Sigmoid colon (tissue), 6 donors: ENCODE measurements at regions not wholly inside any gene's neighbourhood (a gene's known extent, or its start where the extent isn't known, plus 50 kb on each side); places are given as distances from the start of the nearest gene placed in this dataset.
"Not testable (repeated sequence)": the region's sequence is repeated elsewhere in the genome, so short reads cannot be mapped to it uniquely, and the experiment has no call there.

ENCODE experiments used
- DNase-seq: peaks from one replicate; pipeline ENCODE4 v3.0.0-alpha.2; 2019
- H3K27ac ChIP-seq, 4 donors: fragments of 200-600 bp; sonication (generic); one replicate each; pipeline ENCODE4 v1.5.1; 2016 to 2019; ENCODE audit warnings: mild to moderate bottlenecking in 1 of 4
- H3K27me3 ChIP-seq, 3 donors: fragments of 200-600 bp; sonication (generic); one replicate each; pipeline ENCODE4 v1.5.1; 2019; ENCODE audit warnings: mild to moderate bottlenecking in 1 of 3
- H3K36me3 ChIP-seq, 4 donors: fragments of 200-600 bp; sonication (generic); one replicate each; pipeline ENCODE4 v1.5.1; 2016 to 2019
- H3K4me1 ChIP-seq, 4 donors: fragments of 200-600 bp; sonication (generic); one replicate each; pipeline ENCODE4 v1.5.1; 2017 to 2019
- H3K4me3 ChIP-seq, 4 donors: fragments of 200-600 bp; sonication (generic); one replicate each; pipeline ENCODE4 v1.5.1; 2017 to 2019; ENCODE audit warnings: mild to moderate bottlenecking in 2 of 4, moderate library complexity in 1 of 4
- H3K9me3 ChIP-seq, 4 donors: fragments of 200-600 bp in 3 of 4; sonication (generic) in 3 of 4; one replicate each; pipeline versions ENCODE4 v1.5.1 to v1.6.1; 2013 to 2019
- EP300 ChIP-seq, 4 donors: sonication (generic); formaldehyde crosslinking; IDR thresholded peaks; one replicate each; pipeline ENCODE4 v1.6.1; 2017; ENCODE audit warnings: antibody characterized with exemption in 4 of 4
- POLR2A ChIP-seq, 2 donors: fragments of 450-650 bp; IDR thresholded peaks; one replicate each; pipeline ENCODE4 v1.6.1; 2016; ENCODE audit warnings: antibody characterized with exemption in 2 of 2, mild to moderate bottlenecking in 2 of 2, moderate library complexity in 2 of 2
- POLR2AphosphoS5 ChIP-seq, 4 donors: sonication (generic); formaldehyde crosslinking; IDR thresholded peaks; one replicate each; pipeline ENCODE4 v1.6.1; 2017; ENCODE audit warnings: antibody characterized with exemption in 4 of 4
- WGBS, 2 donors: extraction: QIAGEN DNeasy Blood & Tissue Kit; methylation state at CpG; one replicate each; pipeline ENCODE4 v1.1.7; 2013; 5-methylcytosine and 5-hydroxymethylcytosine counted together
- intact Hi-C: fragments of 100-400 bp; cut with DNase I; formaldehyde crosslinking; loops from one replicate; pipeline ENCODE4 v1.15.1; 2023
- TF ChIP-seq, protein P1 (sequence below), 4 experiments: fragments of 450-650 bp in 3 of 4; fragments of 200-600 bp in 1 of 4; IDR thresholded peaks; one replicate each; pipeline ENCODE4 v1.5.1; 2016 to 2019; ENCODE audit warnings: antibody characterized with exemption in 4 of 4, mild to moderate bottlenecking in 3 of 4, moderate library complexity in 2 of 4
- donor health status: healthy with polysubstance abuse.
- donor health status: healthy.

DNA sequence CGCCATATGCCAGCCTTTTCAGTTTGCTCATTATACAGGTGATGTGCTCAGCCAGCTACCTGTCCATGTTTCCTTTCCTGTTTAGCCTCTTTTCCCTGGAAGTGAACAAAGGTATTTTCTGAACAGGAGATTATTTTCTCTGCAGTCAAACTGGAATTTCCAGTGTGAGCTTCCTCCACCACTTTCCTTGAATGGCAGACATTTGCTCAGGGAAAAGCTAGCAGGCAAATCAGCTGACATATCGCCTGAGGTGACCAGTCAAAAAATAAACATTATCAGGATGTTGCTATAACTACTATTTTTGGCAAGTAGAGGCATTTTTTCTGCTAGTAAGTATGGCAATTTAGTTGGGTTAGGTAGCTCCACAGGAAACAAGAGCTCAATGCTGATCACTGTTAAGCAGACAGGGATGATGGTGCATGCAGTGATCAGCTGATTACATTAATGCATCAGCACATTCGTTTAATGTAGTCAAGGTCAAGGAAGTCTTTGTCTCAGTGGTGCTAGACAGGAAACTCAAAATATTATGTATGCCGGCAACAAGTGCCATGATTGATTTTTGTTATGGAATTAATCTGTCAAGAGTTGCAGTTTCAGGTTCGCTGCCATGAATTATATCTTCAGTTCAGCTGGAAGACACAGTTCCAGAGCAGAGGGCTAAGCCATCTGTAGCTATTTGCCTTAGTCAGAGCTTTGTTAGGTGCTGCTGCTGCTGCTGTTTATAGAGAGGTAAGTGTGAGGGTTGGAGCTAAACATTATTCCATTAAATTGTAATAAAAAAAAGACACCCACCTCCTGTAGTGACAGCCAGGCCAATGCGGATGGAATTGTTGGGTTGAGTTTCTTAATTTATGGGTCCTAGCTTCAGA is 179.7 kb upstream of the ST6GALNAC5 start:
- WGBS, 2 donors, result 47 to 52% methylated on average over 6 of the region's 6 CpGs
- DNase-seq, result no peak
- intact Hi-C loops, result no loop called here
- TF ChIP-seq, protein P1, sequence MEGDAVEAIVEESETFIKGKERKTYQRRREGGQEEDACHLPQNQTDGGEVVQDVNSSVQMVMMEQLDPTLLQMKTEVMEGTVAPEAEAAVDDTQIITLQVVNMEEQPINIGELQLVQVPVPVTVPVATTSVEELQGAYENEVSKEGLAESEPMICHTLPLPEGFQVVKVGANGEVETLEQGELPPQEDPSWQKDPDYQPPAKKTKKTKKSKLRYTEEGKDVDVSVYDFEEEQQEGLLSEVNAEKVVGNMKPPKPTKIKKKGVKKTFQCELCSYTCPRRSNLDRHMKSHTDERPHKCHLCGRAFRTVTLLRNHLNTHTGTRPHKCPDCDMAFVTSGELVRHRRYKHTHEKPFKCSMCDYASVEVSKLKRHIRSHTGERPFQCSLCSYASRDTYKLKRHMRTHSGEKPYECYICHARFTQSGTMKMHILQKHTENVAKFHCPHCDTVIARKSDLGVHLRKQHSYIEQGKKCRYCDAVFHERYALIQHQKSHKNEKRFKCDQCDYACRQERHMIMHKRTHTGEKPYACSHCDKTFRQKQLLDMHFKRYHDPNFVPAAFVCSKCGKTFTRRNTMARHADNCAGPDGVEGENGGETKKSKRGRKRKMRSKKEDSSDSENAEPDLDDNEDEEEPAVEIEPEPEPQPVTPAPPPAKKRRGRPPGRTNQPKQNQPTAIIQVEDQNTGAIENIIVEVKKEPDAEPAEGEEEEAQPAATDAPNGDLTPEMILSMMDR (IDR thresholded peaks at IDR 0.05), result no peak
- no peak for TF ChIP-seq POLR2A (IDR thresholded peaks at IDR 0.05)
- H3K36me3 ChIP-seq, result no peaks in the 10 kb centered on the region
- no peaks in the 10 kb centered on the region for H3K27me3 ChIP-seq
- peaks cover 0 to under 1% (median 0%) of the 10 kb centered on the region in 4 donors for H3K9me3 ChIP-seq
- no peaks in the 10 kb centered on the region for H3K4me1 ChIP-seq
- H3K4me3 ChIP-seq, result no peak overlapping the region
- H3K27ac ChIP-seq, result no peak overlapping the region

DNA sequence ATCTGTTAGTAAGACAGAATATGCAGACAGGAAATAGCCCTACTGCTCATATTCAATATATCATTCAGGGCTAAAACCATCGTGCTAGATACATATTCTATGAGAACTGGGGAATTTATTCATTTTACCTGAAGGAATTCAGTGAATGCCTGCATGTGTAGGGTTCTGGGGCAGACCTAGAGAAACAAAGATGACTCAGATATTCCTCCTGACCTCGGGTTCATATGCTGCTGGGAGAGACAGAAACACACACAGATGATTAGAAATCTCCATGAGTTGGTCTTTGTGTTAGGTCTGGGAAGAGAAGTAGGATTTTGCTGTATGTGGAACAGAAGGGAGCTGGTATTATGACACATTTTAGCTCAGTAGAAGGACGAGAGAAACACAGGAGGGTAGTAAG is 176.5 kb upstream of the ST6GALNAC5 start:
- H3K9me3 ChIP-seq, result peaks cover 0 to 5% (median 3%) of the 10 kb centered on the region in 4 donors
- intact Hi-C loops, result no loop called here
- H3K27me3 ChIP-seq, result no peaks in the 10 kb centered on the region
- DNase-seq, result no peak
- no peak overlapping the region for H3K27ac ChIP-seq
- H3K4me1 ChIP-seq, result no peaks in the 10 kb centered on the region
- WGBS, 2 donors, result 72 to 78% methylated on average over 3 of the region's 3 CpGs
- H3K4me3 ChIP-seq, result no peak overlapping the region
- TF ChIP-seq EP300 (IDR thresholded peaks at IDR 0.05), result no peak
- TF ChIP-seq, protein P1 (IDR thresholded peaks at IDR 0.05), result no peak
- no peak for TF ChIP-seq POLR2A (IDR thresholded peaks at IDR 0.05)
- no peak for TF ChIP-seq POLR2AphosphoS5 (IDR thresholded peaks at IDR 0.05)
- no peaks in the 10 kb centered on the region for H3K36me3 ChIP-seq

DNA sequence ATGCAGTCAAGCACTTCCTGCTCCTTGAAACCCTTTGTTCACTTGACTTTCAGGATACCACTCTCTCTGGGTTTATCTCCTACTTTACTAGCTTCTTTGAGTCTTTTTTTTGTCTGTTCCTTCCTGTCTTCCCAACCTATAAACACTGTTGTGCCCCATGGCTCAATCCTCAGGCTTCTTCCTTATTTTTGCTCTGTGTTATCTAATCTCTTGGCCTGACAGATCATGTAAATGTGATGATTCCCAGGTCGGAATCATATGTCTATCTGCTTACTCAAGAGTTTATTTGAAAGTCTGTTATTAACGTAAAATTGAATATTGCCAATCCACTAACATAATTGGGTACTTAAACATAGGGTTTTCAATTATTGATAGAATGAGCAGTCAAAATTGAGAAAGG is 171.7 kb upstream of the ST6GALNAC5 start:
- Histone ChIP-seq H3K9me3 (peaks cover 0 to 5% (median 3%) of the 10 kb centered on the region in 4 donors), H3K4me3 (no peak overlapping the region), H3K36me3 (no peaks in the 10 kb centered on the region), H3K4me1 (no peaks in the 10 kb centered on the region), H3K27ac (no peak overlapping the region), H3K27me3 (no peaks in the 10 kb centered on the region)
- no peak for DNase-seq
- intact Hi-C loops, result no loop called here
- TF ChIP-seq, protein P1 (IDR thresholded peaks at IDR 0.05), result no peak
- TF ChIP-seq EP300 (IDR thresholded peaks at IDR 0.05) (no peak), POLR2A (IDR thresholded peaks at IDR 0.05) (no peak), POLR2AphosphoS5 (IDR thresholded peaks at IDR 0.05) (no peak)
- WGBS, 2 donors, result 29 to 36% methylated on average over 2 of the region's 2 CpGs

DNA sequence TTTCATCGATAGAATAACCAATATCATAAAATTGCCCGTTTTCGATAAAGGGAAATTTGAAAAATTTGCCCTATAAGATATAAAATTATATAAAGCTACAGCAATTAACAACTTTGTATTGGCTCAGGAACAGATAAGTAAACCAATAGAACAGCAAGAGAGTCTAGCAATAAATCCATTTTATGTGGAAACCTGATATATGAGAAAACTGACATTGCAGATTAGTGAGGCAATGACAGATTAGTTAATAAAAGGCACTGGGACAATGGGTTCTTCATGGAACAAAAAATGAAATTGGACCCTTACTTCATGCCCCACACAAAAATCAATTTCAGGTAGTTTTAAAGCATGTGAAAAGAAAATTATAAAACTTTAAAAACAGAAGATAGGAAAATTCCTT is 169.9 kb upstream of the ST6GALNAC5 start:
- TF ChIP-seq EP300 (IDR thresholded peaks at IDR 0.05) (no peak), POLR2AphosphoS5 (IDR thresholded peaks at IDR 0.05) (no peak), POLR2A (IDR thresholded peaks at IDR 0.05) (no peak)
- TF ChIP-seq, protein P1 (IDR thresholded peaks at IDR 0.05), result no peak
- WGBS, 2 donors, result 95 to 96% methylated on average over 3 of the region's 3 CpGs
- Histone ChIP-seq H3K9me3 (peaks cover 0 to 5% (median 3%) of the 10 kb centered on the region in 4 donors), H3K36me3 (no peaks in the 10 kb centered on the region), H3K4me3 (no peak overlapping the region), H3K4me1 (no peaks in the 10 kb centered on the region), H3K27ac (no peak overlapping the region), H3K27me3 (no peaks in the 10 kb centered on the region)
- intact Hi-C loops, result no loop called here
- DNase-seq, result no peak

DNA sequence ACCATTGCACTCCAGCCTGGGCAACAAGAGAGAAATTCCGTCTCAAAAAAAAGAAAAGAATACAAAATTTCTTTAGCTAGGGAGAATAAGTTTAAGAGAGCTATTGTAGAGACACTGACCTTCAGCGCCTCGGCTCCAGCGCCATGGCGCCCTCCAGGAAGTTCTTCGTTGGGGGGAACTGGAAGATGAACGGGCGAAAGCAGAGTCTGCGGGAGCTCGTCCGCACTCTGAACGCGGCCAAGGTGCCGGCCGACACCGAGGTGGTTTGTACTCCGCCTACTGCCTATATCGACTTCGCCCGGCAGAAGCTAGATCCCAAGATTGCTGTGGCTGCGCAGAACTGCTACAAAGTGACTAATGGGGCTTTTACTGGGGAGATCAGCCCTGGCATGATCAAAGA is 167.6 kb upstream of the ST6GALNAC5 start:
- H3K27ac ChIP-seq, DNase-seq, H3K27me3 ChIP-seq, H3K9me3 ChIP-seq, intact Hi-C loops, H3K36me3 ChIP-seq, H3K4me3 ChIP-seq, H3K4me1 ChIP-seq: not testable (repeated sequence)
- WGBS, 2 donors, result 97% methylated on average over 21 of the region's 21 CpGs

DNA sequence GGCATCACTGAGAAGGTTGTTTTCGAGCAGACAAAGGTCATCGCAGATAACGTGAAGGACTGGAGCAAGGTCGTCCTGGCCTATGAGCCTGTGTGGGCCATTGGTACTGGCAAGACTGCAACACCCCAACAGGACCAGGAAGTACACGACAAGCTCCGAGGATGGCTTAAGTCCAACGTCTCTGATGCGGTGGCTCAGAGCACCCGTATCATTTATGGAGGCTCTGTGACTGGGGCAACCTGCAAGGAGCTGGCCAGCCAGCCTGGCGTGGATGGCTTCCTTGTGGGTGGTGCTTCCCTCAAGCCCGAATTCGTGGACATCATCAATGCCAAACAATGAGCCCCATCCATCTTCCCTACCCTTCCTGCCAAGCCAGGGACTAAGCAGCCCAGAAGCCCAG is 167.1 kb upstream of the ST6GALNAC5 start:
- H3K4me3 ChIP-seq, H3K4me1 ChIP-seq, H3K27me3 ChIP-seq, intact Hi-C loops, H3K36me3 ChIP-seq, H3K27ac ChIP-seq, H3K9me3 ChIP-seq, DNase-seq: not testable (repeated sequence)
- 94% methylated on average over 12 of the region's 12 CpGs for WGBS, 2 donors
